ENCODE measurements at regions not wholly inside any gene's neighbourhood (a gene's known extent, or its start where the extent isn't known, plus 50 kb on each side); places are given as distances from the start of the nearest gene placed in this dataset.

DNA sequence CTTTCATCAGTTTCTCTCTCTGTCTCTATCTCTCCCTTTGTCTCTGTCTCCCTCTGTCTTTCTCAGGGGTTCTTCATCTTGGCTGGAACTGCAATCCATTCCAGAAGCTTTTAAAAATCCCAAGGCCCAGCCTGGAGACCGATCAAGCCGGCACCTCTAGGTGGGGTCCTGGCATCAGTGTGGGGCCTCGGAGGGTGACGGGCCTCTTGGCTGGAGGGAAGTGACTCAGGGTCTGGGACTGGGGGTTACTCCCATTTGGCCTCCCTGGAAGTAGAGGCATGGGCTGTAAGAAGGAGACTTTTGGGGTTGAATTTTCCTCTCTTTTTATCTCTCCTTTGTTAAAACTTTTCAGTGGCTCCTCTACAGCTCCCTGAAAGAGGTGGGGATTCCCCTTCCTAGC is 52.8 kb upstream of the OTOF start:
- H3K27ac Mint-ChIP-seq, result no peak overlapping the region
- no peaks in the 10 kb centered on the region for H3K27me3 Mint-ChIP-seq
- H3K9me3 Mint-ChIP-seq, result no peaks in the 10 kb centered on the region
- POLR2A ChIA-PET, result no interaction called here
- H3K36me3 Mint-ChIP-seq (ENCODE audit: low read depth), result no peaks in the 10 kb centered on the region
- intact Hi-C loops (cut with micrococcal nuclease), result no loop called here
- H3K4me1 Mint-ChIP-seq (ENCODE audit: low read depth), result no peaks in the 10 kb centered on the region
- no peak for ATAC-seq
- TF ChIP-seq, protein P1, sequence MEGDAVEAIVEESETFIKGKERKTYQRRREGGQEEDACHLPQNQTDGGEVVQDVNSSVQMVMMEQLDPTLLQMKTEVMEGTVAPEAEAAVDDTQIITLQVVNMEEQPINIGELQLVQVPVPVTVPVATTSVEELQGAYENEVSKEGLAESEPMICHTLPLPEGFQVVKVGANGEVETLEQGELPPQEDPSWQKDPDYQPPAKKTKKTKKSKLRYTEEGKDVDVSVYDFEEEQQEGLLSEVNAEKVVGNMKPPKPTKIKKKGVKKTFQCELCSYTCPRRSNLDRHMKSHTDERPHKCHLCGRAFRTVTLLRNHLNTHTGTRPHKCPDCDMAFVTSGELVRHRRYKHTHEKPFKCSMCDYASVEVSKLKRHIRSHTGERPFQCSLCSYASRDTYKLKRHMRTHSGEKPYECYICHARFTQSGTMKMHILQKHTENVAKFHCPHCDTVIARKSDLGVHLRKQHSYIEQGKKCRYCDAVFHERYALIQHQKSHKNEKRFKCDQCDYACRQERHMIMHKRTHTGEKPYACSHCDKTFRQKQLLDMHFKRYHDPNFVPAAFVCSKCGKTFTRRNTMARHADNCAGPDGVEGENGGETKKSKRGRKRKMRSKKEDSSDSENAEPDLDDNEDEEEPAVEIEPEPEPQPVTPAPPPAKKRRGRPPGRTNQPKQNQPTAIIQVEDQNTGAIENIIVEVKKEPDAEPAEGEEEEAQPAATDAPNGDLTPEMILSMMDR (IDR thresholded peaks at IDR 0.05), result no peak
- no peak for DNase-seq
- H3K4me3 Mint-ChIP-seq, result no peak overlapping the region
- CTCF ChIA-PET, result interaction anchor here (1.5 kb wide), 1 partner anchor 9 kb away, joined by 3 read pairs; no protein-coding TSS in a partner anchor

DNA sequence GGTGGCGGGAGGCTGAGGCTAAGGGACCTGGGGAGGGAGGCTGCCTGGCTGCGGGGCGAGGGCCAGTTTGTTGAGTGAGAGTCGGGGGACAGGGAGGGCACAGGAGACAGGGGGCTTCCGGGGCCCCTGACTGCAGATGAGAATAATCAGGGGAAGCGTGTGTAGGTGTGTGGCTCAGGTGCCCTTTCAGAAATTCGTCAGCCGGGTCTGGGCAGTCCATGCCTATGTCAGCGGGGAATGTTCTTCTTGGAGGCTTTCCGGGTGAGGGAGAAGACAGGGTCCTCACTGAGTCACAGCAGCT is 52.3 kb upstream of the OTOF start:
- H3K36me3 Mint-ChIP-seq (ENCODE audit: low read depth), result no peaks in the 10 kb centered on the region
- H3K27me3 Mint-ChIP-seq, result no peaks in the 10 kb centered on the region
- DNase-seq (no peak), ATAC-seq (no peak)
- no peaks in the 10 kb centered on the region for H3K4me1 Mint-ChIP-seq (ENCODE audit: low read depth)
- intact Hi-C loops (cut with micrococcal nuclease), result no loop called here
- H3K4me3 Mint-ChIP-seq, result no peak overlapping the region
- no peaks in the 10 kb centered on the region for H3K9me3 Mint-ChIP-seq
- CTCF ChIA-PET, result no interaction called here
- POLR2A ChIA-PET, result no interaction called here
- TF ChIP-seq, protein P1 (IDR thresholded peaks at IDR 0.05), result no peak
- H3K27ac Mint-ChIP-seq, result no peak overlapping the region

- Mint-ChIP-seq H3K4me3 (no peak overlapping the region), H3K4me1 (ENCODE audit: low read depth) (no peaks in the 10 kb centered on the region), H3K9me3 (no peaks in the 10 kb centered on the region), H3K27me3 (no peaks in the 10 kb centered on the region), H3K27ac (no peak overlapping the region), H3K36me3 (ENCODE audit: low read depth) (no peaks in the 10 kb centered on the region)
- ChIA-PET CTCF (no interaction called here), POLR2A (no interaction called here)
- no peak for DNase-seq
- TF ChIP-seq, protein P1 (IDR thresholded peaks at IDR 0.05), result no peak
- intact Hi-C loops (cut with micrococcal nuclease), result no loop called here
- ATAC-seq, result no peak
Observed at GRCh38 chr2:26529406-26530239, 51.7 kb upstream of the OTOF start.

DNA sequence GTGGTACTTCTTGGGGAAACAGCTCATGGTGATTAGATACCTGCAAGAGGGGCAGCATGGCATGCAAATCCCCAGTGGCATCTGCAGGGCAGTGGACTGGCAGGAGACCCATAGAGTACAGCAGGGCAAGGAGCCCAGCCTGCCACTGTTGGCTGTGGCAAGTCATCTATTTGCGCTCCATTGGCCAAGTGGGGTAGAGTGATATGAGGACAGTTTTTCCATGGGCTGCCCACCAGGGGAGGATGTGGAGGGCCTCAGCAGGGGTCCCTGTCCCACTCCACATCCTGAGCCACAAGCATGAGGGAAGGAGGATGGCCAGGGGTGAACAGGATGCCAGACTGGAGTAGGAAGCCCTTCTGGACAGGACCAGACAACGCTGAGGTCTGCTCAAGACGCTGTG is 50.9 kb upstream of the OTOF start:
- intact Hi-C loops (cut with micrococcal nuclease), result no loop called here
- no peaks in the 10 kb centered on the region for H3K9me3 Mint-ChIP-seq
- no peaks in the 10 kb centered on the region for H3K36me3 Mint-ChIP-seq (ENCODE audit: low read depth)
- TF ChIP-seq, protein P1 (IDR thresholded peaks at IDR 0.05), result no peak
- ChIA-PET POLR2A (no interaction called here), CTCF (no interaction called here)
- DNase-seq (no peak), ATAC-seq (no peak)
- no peak overlapping the region for H3K27ac Mint-ChIP-seq
- no peaks in the 10 kb centered on the region for H3K4me1 Mint-ChIP-seq (ENCODE audit: low read depth)
- H3K27me3 Mint-ChIP-seq, result no peaks in the 10 kb centered on the region
- no peak overlapping the region for H3K4me3 Mint-ChIP-seq

DNA sequence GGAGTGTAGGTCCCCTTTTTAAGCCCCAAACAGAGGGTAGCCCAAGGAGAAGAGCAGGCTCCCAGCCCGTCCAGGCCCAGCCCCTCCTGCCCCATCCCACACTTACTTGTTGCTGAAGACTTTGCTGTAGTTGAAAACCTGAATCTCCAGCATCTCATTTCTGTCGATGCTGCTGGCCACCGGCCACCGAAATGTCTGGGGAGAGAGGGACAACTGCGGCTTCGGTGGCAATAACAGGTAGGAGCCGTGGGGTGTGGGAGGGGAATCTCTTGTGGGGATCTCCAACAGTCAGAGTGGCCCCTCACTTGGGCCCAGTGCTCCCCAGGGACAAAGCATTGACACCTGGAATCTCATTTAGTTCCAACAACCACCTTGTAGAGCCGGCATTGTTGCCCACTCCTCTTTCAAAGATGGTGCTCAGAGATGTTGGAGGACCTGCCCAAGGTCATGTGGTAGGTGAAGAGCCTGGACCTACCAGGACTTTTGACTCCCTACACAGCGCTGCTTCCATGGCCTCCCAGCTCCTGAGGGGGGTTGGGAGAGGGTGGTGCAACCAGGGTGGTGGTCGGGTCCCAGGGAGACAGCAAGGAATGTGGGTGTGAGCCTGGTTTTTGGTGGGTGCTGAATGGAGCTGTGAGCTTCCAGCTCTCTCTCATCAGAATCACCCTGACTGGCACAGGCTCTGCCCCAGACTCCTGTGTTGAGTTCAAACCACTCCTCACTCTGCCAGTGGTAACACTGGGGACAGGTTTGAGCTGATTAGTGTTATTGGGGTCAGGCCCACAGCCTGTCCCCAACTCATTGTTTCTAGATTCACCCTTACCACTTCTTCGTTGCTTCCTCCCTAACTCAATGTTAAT is 50.0 kb upstream of the OTOF start:
- Mint-ChIP-seq H3K36me3 (ENCODE audit: low read depth) (no peaks in the 10 kb centered on the region), H3K4me1 (ENCODE audit: low read depth) (no peaks in the 10 kb centered on the region), H3K9me3 (no peaks in the 10 kb centered on the region), H3K27ac (no peak overlapping the region), H3K4me3 (no peak overlapping the region), H3K27me3 (no peaks in the 10 kb centered on the region)
- no peak for DNase-seq
- CTCF ChIA-PET, result no interaction called here
- TF ChIP-seq, protein P1 (IDR thresholded peaks at IDR 0.05), result no peak
- POLR2A ChIA-PET, result no interaction called here
- intact Hi-C loops (cut with micrococcal nuclease), result no loop called here
- no peak for ATAC-seq
